ENCODE measurements at regions not wholly inside any gene's neighbourhood (a gene's known extent, or its start where the extent isn't known, plus 50 kb on each side); places are given as distances from the start of the nearest gene placed in this dataset.

DNA sequence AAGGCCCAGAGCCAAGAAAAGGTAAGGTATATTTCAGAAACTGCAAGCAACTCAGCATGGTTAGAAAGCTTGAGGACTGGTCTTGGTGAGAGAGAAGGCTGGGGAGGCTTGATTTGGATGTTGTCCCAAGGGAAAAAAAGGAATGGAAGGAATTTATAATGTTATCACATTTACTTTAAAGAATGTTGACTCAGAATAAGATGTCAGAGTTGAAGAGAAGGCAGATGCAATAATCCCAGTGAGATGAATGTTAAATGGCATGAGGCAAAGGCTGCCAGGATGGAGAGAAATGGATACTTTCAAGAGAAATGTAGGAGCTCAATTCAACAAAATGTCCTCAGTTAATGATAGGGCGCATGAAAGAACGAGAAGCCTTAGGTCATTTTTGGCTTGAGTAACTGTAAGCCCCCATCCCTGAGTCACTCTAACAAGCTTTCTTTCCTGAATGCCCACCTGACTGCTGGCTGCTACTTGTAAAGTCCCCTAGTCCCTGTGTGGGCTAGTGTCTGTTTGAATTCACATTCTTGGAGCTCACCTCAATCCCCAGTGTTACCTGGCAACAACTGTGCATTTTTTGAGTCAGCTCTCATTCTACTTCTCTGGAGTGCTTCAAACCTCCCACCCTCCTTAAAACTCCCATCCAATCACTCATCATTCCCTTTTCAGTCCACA is 103.0 kb upstream of the TAPT1 start:
- H3K36me3 Mint-ChIP-seq (ENCODE audit: low read depth), result no peaks in the 10 kb centered on the region
- TF ChIP-seq, protein P1, sequence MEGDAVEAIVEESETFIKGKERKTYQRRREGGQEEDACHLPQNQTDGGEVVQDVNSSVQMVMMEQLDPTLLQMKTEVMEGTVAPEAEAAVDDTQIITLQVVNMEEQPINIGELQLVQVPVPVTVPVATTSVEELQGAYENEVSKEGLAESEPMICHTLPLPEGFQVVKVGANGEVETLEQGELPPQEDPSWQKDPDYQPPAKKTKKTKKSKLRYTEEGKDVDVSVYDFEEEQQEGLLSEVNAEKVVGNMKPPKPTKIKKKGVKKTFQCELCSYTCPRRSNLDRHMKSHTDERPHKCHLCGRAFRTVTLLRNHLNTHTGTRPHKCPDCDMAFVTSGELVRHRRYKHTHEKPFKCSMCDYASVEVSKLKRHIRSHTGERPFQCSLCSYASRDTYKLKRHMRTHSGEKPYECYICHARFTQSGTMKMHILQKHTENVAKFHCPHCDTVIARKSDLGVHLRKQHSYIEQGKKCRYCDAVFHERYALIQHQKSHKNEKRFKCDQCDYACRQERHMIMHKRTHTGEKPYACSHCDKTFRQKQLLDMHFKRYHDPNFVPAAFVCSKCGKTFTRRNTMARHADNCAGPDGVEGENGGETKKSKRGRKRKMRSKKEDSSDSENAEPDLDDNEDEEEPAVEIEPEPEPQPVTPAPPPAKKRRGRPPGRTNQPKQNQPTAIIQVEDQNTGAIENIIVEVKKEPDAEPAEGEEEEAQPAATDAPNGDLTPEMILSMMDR (IDR thresholded peaks at IDR 0.05), result no peak
- DNase-seq, result no peak
- no peaks in the 10 kb centered on the region for H3K4me1 Mint-ChIP-seq (ENCODE audit: low read depth)
- H3K4me3 Mint-ChIP-seq, result no peak overlapping the region
- H3K27me3 Mint-ChIP-seq (ENCODE audit: insufficient read depth), result peaks cover 21% of the 10 kb centered on the region
- no peaks in the 10 kb centered on the region; the same call in 1 of the 2 replicates for H3K9me3 Mint-ChIP-seq
- no peak overlapping the region for H3K27ac Mint-ChIP-seq

DNA sequence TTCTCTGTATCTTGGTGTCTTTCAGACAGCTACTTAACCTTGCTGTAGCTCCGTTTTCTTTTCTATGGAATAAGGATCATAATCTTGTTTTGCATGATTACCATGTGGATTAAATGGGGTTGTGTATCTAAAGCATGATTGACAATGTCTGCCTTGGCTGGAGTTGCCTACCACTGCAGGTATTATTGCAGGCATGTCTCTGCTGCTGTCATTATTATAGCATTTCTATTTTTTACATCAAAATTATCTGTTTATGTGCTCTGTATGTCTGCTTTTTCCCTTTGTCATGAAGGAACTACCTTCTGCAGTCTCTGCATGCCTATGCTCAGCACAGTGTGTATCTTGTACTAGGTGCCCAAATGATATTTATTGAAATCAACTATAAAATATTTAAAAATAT is 95.9 kb upstream of the TAPT1 start:
- no peak for DNase-seq
- Mint-ChIP-seq H3K4me3 (no peak overlapping the region), H3K4me1 (ENCODE audit: low read depth) (no peaks in the 10 kb centered on the region), H3K36me3 (ENCODE audit: low read depth) (no peaks in the 10 kb centered on the region), H3K27me3 (ENCODE audit: insufficient read depth) (peaks cover 20% of the 10 kb centered on the region), H3K9me3 (no peaks in the 10 kb centered on the region), H3K27ac (no peak overlapping the region)
- TF ChIP-seq, protein P1 (IDR thresholded peaks at IDR 0.05), result no peak

DNA sequence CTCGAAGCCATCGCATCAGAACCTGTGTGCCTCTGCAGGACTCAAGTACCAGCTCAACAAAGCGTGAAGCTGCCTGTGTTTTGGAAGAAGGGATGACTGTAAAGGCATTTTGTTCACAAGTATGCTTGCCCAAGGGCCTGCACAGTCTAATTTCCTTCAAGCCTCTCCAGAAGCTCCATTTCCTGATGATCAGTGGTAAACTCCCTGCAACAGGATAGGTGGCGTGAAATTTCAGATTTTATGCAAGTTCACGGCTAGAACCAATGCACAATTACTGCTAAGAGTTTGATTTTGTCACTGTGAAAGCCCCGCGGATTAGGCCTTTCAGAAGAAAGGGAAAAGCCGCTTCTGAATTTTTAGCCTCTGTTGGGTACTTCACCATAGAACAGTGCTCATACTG is 89.2 kb upstream of the TAPT1 start:
- H3K27me3 Mint-ChIP-seq (ENCODE audit: insufficient read depth), result peaks cover 16% of the 10 kb centered on the region

DNA sequence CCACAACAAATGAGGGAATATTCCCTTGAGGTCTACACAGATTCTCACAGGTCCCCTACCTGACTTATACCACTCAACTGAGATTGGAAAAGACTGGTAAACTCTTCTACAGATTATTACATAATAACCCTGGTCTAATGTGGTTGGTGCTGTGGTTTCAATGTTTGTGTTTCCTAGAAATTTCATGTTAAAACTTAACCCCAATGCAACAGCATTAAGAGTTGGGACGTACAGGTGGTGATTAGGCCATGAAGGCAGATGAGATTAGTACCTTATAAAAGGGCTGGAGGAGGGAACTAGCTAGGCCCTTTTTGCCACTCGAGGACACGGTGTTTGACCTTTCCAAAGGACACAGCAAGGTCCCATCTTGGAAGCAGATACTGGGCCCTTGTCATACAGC is 84.3 kb upstream of the TAPT1 start:
- no peaks in the 10 kb centered on the region for H3K9me3 Mint-ChIP-seq
- H3K27ac Mint-ChIP-seq, result no peak overlapping the region
- TF ChIP-seq, protein P1 (IDR thresholded peaks at IDR 0.05), result no peak
- H3K4me3 Mint-ChIP-seq, result no peak overlapping the region
- peaks cover 13% of the 10 kb centered on the region for H3K27me3 Mint-ChIP-seq (ENCODE audit: insufficient read depth)
- no peaks in the 10 kb centered on the region for H3K36me3 Mint-ChIP-seq (ENCODE audit: low read depth)
- DNase-seq, result no peak
- no peaks in the 10 kb centered on the region for H3K4me1 Mint-ChIP-seq (ENCODE audit: low read depth)

More for the DNA sequence above, 89.2 kb upstream of the TAPT1 start:
- Mint-ChIP-seq H3K36me3 (ENCODE audit: low read depth) (no peaks in the 10 kb centered on the region), H3K4me1 (ENCODE audit: low read depth) (no peaks in the 10 kb centered on the region), H3K4me3 (no peak overlapping the region), H3K9me3 (no peaks in the 10 kb centered on the region), H3K27ac (no peak overlapping the region)
- no peak for DNase-seq
- TF ChIP-seq, protein P1 (IDR thresholded peaks at IDR 0.05), result no peak

DNA sequence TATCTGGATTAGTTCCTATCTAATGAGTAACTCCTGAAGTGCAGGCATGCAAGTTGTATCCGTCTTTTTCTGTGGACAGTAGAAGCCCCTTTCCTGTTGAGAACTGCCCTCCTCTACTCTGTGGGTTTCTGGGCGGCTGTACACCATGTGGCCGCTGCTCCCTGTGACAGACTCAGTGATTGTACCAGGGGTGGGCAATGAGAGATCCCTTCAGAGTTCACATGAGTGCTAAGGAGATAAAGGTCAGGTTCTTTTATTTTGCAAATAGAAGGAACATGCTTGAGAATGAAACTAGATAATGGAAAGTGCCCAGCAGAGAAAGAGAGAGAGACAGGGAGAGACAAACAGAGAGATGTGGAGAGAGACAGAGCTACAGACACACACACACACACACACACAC is 76.4 kb upstream of the TAPT1 start:
- H3K36me3 Mint-ChIP-seq (ENCODE audit: low read depth), result no peaks in the 10 kb centered on the region
- H3K27me3 Mint-ChIP-seq (ENCODE audit: insufficient read depth), result peaks cover 13% of the 10 kb centered on the region
- no peaks in the 10 kb centered on the region for H3K9me3 Mint-ChIP-seq
- H3K4me3 Mint-ChIP-seq, result no peak overlapping the region
- no peak overlapping the region for H3K27ac Mint-ChIP-seq
- no peaks in the 10 kb centered on the region for H3K4me1 Mint-ChIP-seq (ENCODE audit: low read depth)
- no peak for DNase-seq
- TF ChIP-seq, protein P1 (IDR thresholded peaks at IDR 0.05), result no peak
